ENCODE measurements at regions not wholly inside any gene's neighbourhood (a gene's known extent, or its start where the extent isn't known, plus 50 kb on each side); places are given as distances from the start of the nearest gene placed in this dataset.

GRCh38 chr7:41824284-41824683 lies 121.4 kb upstream of the INHBA start:
- TF ChIP-seq CTCF (IDR thresholded peaks at IDR 0.05 in 2 of 3, conservative IDR thresholded peaks at IDR 0.05 in 1 of 3; ENCODE audit: control insufficient read depth in 2 of 3, extremely low read depth in 1 of 3, insufficient read depth in 1 of 3, low read depth in 3 of 3, low read length in 3 of 3): no peak
- TF ChIP-seq FOS (IDR thresholded peaks at IDR 0.05; ENCODE audit: borderline replicate concordance, extremely low read depth, insufficient read length): no peak
- no peak for TF ChIP-seq POLR2AphosphoS5 (IDR thresholded peaks at IDR 0.05; ENCODE audit: low read length)
